Adrenal gland (tissue), 9 donors: ENCODE measurements at regions not wholly inside any gene's neighbourhood (a gene's known extent, or its start where the extent isn't known, plus 50 kb on each side); places are given as distances from the start of the nearest gene placed in this dataset.

Experiments
- DNase-seq, 7 donors: peaks; one replicate each; pipeline ENCODE4 v3.0.0-alpha.2; 2019 to 2020
- H3K27ac ChIP-seq, 5 donors: fragments of 200-600 bp; sonication (generic) in 4 of 5; 1 replicate in 3 of 5; 2 replicates in 2 of 5; pipeline versions ENCODE4 v1.5.1 to v1.8.0; 2016 to 2020; ENCODE audit warnings: mild to moderate bottlenecking in 1 of 5
- H3K27me3 ChIP-seq: fragments of 200-600 bp; 2 replicates; pipeline ENCODE4 v1.8.0; 2021
- H3K36me3 ChIP-seq, 2 donors: fragments of 200-600 bp; replicated peaks in 1 of 2; 1 replicate in 1 of 2; 2 replicates in 1 of 2; pipeline versions ENCODE4 v1.5.1 to v1.8.0; 2018 to 2022
- H3K4me1 ChIP-seq, 2 donors: fragments of 200-600 bp; replicated peaks in 1 of 2; 1 replicate in 1 of 2; 2 replicates in 1 of 2; pipeline versions ENCODE4 v1.5.1 to v1.8.0; 2018 to 2021
- H3K4me3 ChIP-seq, 4 donors: fragments of 200-600 bp; sonication (generic) in 3 of 4; one replicate each; pipeline ENCODE4 v1.5.1; 2016 to 2018
- H3K9me3 ChIP-seq, 3 donors: fragments of 200-600 bp; sonication (generic) in 1 of 3; replicated peaks in 1 of 3; 1 replicate in 2 of 3; 2 replicates in 1 of 3; pipeline versions ENCODE4 v1.5.1 to v1.8.0; 2016 to 2021
- POLR2A ChIP-seq, 2 donors: fragments of 450-650 bp; IDR thresholded peaks; one replicate each; pipeline ENCODE4 v1.6.1; 2017; ENCODE audit warnings: antibody characterized with exemption in 2 of 2, mild to moderate bottlenecking in 2 of 2, moderate library complexity in 1 of 2
- WGBS, 4 donors: extraction: QIAGEN DNeasy Blood & Tissue Kit in 2 of 4; methylation state at CpG; one replicate each; pipeline versions ENCODE4 v1.1.5 to v1.1.7; 2013 to 2017; 5-methylcytosine and 5-hydroxymethylcytosine counted together
- intact Hi-C, 2 donors: fragments of 100-400 bp; cut with DNase I; formaldehyde crosslinking; loops; one replicate each; pipeline versions ENCODE4 v1.14.1 to v1.15.0; 2022 to 2023
- TF ChIP-seq, protein P1 (sequence below), 6 experiments: fragments of 450-650 bp in 4 of 6; fragments of 200-600 bp in 2 of 6; sonication (generic) in 1 of 6; IDR thresholded peaks; 1 replicate in 5 of 6; 2 replicates in 1 of 6; pipeline versions ENCODE4 v1.5.1 to v1.8.0; 2016 to 2021; ENCODE audit warnings: antibody characterized with exemption in 6 of 6, mild to moderate bottlenecking in 2 of 6, moderate library complexity in 1 of 6
- donor health status: healthy with polysubstance abuse.
- donor health status: Bipolar disorder and iron deficiency.
- donor health status: DM: yes; HTN: yes; CAD: no.
- donor health status: DM: no; HTN: no; CAD: no.
- donor health status: DM: no; HTN: no; CAD: no.

DNA sequence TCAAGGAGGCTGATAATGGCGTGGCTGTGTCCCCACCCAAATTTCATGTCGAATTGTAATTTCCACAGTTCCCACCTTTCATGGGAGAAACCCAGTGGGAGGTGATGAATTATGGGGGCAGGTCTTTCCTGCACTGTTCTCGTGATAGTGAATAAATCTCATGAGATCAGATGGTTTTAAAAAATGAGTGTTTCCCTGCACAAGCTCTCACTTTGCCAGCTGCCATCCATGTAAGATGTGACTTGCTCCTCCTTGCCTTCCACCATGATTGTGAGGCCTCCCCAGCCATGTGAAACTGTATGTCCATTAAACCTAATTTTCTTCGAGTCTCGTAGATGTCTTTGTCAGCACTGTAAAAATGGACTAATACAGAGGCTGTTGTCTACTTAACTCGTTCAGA lies 488.3 kb downstream of the SPRY1 start:
- Histone ChIP-seq H3K27me3 (no peaks in the 10 kb centered on the region), H3K9me3 (no peaks in the 10 kb centered on the region), H3K27ac (no peak overlapping the region), H3K36me3 (no peaks in the 10 kb centered on the region), H3K4me3 (no peak overlapping the region), H3K4me1 (peaks cover 0 to 4% of the 10 kb centered on the region in 2 donors)
- 95 to 96% (median 96%) methylated on average over 6 of the region's 6 CpGs for WGBS, 4 donors
- no peak for TF ChIP-seq POLR2A (IDR thresholded peaks at IDR 0.05)
- TF ChIP-seq, protein P1, sequence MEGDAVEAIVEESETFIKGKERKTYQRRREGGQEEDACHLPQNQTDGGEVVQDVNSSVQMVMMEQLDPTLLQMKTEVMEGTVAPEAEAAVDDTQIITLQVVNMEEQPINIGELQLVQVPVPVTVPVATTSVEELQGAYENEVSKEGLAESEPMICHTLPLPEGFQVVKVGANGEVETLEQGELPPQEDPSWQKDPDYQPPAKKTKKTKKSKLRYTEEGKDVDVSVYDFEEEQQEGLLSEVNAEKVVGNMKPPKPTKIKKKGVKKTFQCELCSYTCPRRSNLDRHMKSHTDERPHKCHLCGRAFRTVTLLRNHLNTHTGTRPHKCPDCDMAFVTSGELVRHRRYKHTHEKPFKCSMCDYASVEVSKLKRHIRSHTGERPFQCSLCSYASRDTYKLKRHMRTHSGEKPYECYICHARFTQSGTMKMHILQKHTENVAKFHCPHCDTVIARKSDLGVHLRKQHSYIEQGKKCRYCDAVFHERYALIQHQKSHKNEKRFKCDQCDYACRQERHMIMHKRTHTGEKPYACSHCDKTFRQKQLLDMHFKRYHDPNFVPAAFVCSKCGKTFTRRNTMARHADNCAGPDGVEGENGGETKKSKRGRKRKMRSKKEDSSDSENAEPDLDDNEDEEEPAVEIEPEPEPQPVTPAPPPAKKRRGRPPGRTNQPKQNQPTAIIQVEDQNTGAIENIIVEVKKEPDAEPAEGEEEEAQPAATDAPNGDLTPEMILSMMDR (IDR thresholded peaks at IDR 0.05): no peak
- DNase-seq: no peak
- intact Hi-C loops: no loop called here

- 61 to 84% (median 74%) methylated on average over 1 of the region's 1 CpG for WGBS, 4 donors
- no peak overlapping the region for H3K27ac ChIP-seq
Observed at GRCh38 chr4:123889507-123889906, 492.9 kb downstream of the SPRY1 start.

DNA sequence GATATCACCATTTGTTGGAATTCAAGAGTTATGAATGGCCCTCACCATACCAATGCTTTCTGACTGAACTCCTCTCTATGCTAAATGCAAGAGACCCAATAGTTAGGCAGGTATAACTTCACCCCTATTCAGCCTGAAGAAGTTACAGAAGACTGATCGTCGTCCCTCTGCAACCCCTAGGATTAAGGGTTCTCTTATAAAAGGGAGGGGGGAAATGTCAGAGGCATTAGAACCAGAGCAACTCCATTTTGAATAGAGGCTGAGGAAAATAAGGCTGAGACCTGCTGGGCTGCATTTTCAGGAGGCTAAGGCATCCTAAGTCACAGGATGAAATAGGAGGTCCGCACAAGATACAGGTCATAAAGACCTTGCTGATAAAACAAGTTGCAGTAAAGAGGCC lies 494.3 kb downstream of the SPRY1 start:
- Histone ChIP-seq H3K9me3 (no peaks in the 10 kb centered on the region), H3K36me3 (no peaks in the 10 kb centered on the region), H3K27ac (peak overlapping the region in 1 of 5 donors; percentile 23), H3K4me3 (no peak overlapping the region), H3K4me1 (peaks cover 21 to 35% of the 10 kb centered on the region in 2 donors), H3K27me3 (no peaks in the 10 kb centered on the region)
- WGBS, 4 donors: 74 to 96% (median 93%) methylated on average over 3 of the region's 3 CpGs
- intact Hi-C loops: no loop called here
- DNase-seq: no peak
- TF ChIP-seq, protein P1 (IDR thresholded peaks at IDR 0.05): no peak
- TF ChIP-seq POLR2A (IDR thresholded peaks at IDR 0.05): no peak

More at GRCh38 chr4:123889507-123889906, 492.9 kb downstream of the SPRY1 start:
- H3K9me3 ChIP-seq: no peaks in the 10 kb centered on the region
- H3K36me3 ChIP-seq: no peaks in the 10 kb centered on the region
- no peaks in the 10 kb centered on the region for H3K27me3 ChIP-seq
- no peak for DNase-seq
- intact Hi-C loops: no loop called here
- no peak overlapping the region for H3K4me3 ChIP-seq
- peaks cover 21 to 31% of the 10 kb centered on the region in 2 donors for H3K4me1 ChIP-seq
- TF ChIP-seq POLR2A (IDR thresholded peaks at IDR 0.05): no peak
- TF ChIP-seq, protein P1 (IDR thresholded peaks at IDR 0.05): no peak

GRCh38 chr4:123891881-123892280 lies 495.3 kb downstream of the SPRY1 start:
- Histone ChIP-seq H3K9me3 (no peaks in the 10 kb centered on the region), H3K36me3 (no peaks in the 10 kb centered on the region), H3K4me1 (peaks cover 21 to 45% of the 10 kb centered on the region in 2 donors), H3K4me3 (no peak overlapping the region), H3K27me3 (no peaks in the 10 kb centered on the region), H3K27ac (peak overlapping the region in 2 of 5 donors; percentile 18 to 67)
- WGBS, 4 donors: 71 to 85% (median 82%) methylated on average over 3 of the region's 3 CpGs
- intact Hi-C loops: no loop called here
- TF ChIP-seq, protein P1 (IDR thresholded peaks at IDR 0.05): no peak
- no peak for TF ChIP-seq POLR2A (IDR thresholded peaks at IDR 0.05)
- no peak for DNase-seq
